HG03457 (cell line): ENCODE measurements at regions not wholly inside any gene's neighbourhood (a gene's known extent, or its start where the extent isn't known, plus 50 kb on each side); places are given as distances from the start of the nearest gene placed in this dataset.
"Not testable (repeated sequence)": the region's sequence is repeated elsewhere in the genome, so short reads cannot be mapped to it uniquely, and the experiment has no call there.

Experiments used
- ATAC-seq: cut with Tn5 transposase; IDR thresholded peaks from one replicate; pipeline ENCODE4 v1.9.1; 2021; ENCODE audit warnings: moderate number of reproducible peaks; ENCODE audit not compliant: unreplicated experiment

DNA sequence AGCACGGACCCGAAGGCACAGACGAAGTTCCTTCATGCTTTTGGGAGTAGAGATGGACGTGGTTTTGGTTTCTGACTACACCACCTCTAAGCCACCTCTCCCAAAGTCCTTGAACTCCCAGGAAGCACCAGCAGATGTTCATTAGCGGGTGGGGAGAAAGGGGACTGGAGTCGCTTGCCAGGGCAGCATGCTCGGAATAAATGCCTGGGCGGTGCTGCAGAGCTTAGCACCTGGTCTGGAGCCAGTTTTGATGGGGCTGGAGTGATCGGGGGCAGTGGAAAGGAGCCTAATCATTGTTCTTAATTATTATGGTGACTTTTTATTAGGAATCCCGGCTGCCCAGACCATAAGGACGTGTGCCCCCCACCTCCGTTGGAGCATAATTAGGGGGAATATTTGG lies 220.8 kb downstream of the TFCP2L1 start:
- no peak for ATAC-seq

DNA sequence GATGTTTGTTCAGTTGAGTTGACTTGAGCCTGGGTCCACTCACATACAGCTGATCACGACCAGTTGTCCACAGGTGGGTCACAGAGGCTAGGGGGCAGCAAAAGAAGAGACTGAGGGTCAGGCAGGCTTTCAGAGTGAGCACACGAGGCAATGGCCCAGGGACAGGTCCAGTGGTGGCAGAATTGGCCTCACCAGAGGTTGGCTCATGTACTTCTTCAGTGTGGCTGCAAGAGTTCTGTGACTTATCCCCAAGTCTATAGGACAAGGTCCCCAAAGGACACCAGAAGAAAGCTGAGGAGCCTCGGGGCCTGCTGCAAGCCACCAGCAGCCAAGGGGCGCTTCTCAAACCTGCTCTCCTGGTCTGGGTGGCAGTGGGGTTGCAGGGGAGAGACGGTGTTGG lies 219.8 kb downstream of the TFCP2L1 start:
- ATAC-seq = no peak

DNA sequence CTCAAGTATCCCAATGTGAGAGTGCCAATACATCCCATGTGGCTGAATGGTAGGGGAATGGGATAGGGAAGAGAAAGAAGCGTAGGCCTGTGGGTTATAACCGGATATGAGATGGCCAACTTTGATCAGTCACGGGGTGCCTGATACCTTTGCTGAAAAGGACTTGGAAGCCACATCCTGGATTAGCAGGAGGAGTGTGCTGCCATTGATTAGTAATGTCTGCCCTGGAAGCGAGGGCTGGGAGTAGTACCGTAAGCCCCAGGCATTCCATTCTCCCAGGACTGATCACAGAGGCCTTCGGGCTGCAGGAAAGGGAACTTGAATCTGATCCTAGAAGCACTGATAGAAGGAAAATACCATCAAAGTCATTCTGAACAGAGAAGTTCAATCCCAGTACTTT lies 218.5 kb downstream of the TFCP2L1 start:
- ATAC-seq = no peak

DNA sequence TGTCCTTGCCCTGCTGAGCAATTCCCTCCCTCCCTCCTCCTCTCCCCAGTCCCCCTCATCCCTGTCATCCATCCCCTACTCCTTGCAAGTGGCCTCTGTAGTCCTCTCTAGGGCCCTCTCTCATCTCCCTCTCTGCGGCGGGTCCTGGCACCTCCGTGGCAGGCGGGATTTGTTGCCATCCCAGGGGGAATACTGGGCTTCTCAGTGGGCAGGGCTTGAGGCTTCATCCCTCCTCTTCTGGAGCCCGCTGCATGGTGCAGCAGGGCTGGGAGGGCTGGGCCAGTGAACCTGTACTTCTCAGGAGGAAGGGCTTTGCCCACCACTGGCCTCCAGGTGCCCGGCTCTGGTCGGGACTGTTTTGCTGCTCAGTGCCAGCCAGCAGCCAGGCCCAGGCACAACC lies 216.2 kb downstream of the TFCP2L1 start:
- no peak for ATAC-seq

- ATAC-seq = no peak
These were observed 215.5 kb downstream of the TFCP2L1 start for GRCh38 chr2:121069434-121069969.

DNA sequence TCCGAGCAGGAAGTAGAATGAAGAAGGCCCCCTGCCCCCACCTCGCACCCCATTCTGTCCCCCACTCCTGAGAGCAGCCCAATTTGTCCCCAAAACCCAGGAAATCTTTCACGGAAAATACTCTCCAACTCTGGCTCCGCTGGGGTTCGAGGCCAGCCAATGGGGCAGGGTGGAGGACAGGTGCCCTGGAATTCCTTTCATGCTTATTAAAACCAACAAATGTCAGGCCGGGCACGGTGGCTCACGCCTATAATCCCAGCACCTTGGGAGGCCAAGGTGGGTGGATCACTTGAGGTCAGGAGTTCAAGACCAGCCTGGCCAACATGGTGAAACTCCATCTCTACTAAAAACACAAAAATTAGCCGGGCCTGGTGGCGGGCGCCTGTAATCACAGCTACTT lies 214.9 kb downstream of the TFCP2L1 start:
- ATAC-seq = not testable (repeated sequence)

GRCh38 chr2:121071034-121071504 lies 213.9 kb downstream of the TFCP2L1 start:
- ATAC-seq = no peak

DNA sequence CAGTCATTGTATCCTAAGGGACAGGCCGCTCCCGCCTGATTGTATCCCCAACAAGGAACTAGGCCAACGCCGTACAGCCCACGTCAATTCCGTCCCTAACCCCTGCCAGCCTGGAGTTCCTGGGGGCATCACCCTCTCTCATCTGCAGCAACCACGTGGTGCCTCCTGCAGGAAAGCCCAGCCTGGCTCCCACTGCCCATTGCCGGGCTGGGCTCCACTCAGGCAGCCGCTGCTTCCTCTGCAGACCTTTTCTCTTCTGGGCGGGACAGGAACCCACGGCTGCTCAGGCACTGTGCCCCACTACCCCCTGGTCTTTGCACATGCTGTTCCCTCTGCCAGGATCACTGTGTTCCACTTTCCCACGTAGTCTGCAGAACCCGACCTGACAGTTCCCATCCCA lies 212.2 kb downstream of the TFCP2L1 start:
- no peak for ATAC-seq

DNA sequence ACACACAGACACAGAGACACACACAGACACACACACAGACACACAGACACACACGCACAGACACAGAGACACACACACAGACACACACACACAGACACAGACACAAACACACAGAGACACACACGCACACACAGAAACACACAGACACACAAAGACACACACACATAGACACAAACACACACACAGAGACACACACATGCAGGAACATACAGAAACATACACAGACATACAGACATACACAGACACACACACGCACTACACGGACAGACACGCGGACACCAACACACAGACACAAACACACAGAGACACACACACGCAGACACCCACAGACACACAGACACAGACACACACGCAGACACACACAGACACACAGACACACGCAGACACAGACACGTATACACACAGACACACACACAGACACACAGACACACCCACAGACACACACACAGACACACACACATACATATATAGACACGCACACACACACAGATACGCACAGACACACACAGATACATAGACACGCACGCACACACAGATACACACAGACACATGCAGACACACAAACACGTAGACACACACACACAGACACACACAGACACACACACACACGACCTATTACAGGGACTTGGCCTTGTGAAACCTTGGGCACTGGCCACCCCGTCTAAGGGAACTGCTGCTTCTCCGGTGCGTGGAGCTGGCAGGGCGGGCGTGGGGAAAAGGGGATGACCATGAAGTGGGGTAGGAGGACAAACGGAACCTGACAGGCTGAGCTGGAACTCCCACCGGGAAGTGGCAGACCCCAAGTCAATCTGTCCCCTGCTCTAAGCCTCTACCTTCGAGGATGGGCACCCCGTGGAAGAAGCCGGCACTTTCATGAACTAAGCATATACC lies 211.4 kb downstream of the TFCP2L1 start:
- ATAC-seq = no peak

GRCh38 chr2:121074293-121074932 lies 210.6 kb downstream of the TFCP2L1 start:
- no peak for ATAC-seq

- no peak for ATAC-seq
These were observed 209.9 kb downstream of the TFCP2L1 start for GRCh38 chr2:121075006-121075551.

DNA sequence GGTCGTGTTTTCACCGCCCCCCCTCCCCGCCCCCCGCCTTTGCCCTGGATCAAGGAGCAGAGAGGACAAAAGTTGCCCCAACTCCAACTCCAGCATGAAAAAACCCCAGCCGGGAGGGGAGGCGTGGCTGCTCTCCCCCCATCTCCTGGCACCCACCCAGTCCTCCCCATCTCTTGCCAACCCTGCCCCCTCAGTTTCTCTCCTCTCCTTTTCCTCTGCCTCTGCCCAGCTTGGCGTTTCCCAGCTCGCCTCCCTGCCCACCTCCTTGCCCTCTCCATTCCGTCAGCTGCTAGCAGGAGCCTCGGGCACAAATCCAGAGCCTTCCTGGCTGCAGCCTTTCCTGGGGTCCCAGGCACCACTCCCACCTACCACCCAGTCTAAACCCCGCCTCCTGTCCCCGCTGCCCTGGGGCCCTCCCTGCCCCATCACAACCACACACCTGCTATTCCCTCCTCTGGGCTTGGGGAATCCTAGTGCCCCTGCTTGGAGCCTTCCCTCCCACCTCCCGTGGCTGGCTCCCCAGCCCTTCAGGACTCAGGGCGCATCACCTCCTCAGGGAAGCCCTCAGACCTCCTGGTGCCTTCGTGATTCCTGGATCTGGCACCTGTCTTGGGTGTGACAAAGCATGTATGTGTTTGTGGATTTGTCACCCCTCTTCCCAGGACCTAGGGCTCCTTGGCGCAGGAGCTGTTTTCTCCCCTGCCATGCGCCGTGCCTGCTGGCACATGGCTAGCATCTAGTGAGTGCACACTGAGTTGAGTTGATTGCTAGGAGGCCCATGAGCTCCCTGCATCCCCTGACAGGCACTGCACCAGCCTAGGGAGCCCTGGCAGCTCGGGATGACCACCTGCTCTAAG lies 209.1 kb downstream of the TFCP2L1 start:
- no peak for ATAC-seq

GRCh38 chr2:121076498-121076820 lies 208.5 kb downstream of the TFCP2L1 start:
- ATAC-seq = no peak

- peak; percentile 46 for ATAC-seq
These were observed 208.0 kb downstream of the TFCP2L1 start for GRCh38 chr2:121076885-121077549.

- ATAC-seq = no peak
These were observed 206.1 kb downstream of the TFCP2L1 start for GRCh38 chr2:121078899-121079298.

DNA sequence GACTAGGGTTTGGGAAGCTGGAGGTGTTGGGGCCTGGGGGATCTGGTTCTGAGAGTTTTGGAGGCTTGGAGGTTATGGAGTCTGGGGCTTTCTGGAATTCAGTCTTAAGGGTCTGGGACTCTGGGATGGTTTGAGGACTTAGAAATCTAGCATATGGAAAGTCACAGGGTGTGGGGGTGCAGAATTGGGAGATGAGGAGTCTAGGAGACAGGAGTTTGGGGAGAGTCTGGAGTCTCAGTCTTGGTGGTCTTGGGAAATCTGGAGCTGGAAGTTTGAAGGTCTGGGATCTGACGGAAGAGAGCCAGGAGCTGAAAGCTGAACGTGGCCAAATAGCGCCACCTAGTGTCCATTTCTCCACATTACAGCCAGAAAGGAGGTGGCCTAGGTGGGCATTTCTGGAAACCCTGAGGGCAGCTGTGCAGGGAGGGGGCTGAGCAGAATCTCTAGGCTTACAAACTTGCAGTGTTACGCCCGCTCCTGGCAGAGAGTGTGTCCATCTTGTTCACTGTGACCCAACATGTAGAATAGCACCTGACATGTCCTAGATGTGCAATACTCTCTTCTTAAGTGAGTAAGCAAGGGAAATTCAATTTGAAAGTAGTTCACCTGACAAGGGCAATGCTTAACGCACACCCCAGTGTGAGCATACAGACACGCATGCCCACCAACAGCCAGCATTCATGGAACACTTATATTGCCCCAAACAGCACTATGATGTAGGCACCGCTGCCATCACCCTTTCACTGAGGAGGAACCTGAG lies 204.8 kb downstream of the TFCP2L1 start:
- ATAC-seq = no peak

DNA sequence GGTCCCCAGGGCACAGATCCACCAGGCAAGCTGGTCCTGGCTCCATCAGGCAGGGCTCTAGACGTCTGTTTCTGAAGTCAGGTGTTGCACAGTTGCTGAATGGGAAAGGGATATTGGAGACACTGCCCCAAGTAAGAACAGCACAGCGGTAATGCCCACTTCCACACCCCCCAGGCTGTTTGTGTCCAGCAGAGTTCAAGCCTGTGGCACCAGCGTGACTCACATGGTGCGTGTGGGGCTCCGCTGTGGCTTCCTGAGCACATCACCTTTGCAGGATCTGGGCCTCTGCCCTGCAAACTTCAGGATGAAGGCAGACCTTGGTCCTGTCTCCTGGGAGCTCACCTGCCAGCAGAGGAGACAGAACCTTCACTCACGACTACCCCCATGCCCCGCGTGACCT lies 203.3 kb downstream of the TFCP2L1 start:
- ATAC-seq = no peak

GRCh38 chr2:121082191-121082590 lies 202.8 kb downstream of the TFCP2L1 start:
- ATAC-seq = no peak

GRCh38 chr2:121084130-121084680 lies 200.8 kb downstream of the TFCP2L1 start:
- ATAC-seq = no peak
